Right lobe of liver (tissue), 4 donors: ENCODE measurements at regions not wholly inside any gene's neighbourhood (a gene's known extent, or its start where the extent isn't known, plus 50 kb on each side); places are given as distances from the start of the nearest gene placed in this dataset.
"Not testable (repeated sequence)": the region's sequence is repeated elsewhere in the genome, so short reads cannot be mapped to it uniquely, and the experiment has no call there.

Source experiments
- CTCF ChIP-seq, 4 donors: fragments of 200-600 bp in 3 of 4; fragments of 450-650 bp in 1 of 4; IDR thresholded peaks; one replicate each; pipeline versions ENCODE4 v1.5.1 to v1.8.0; 2016 to 2022; ENCODE audit warnings: antibody characterized with exemption in 4 of 4, mild to moderate bottlenecking in 2 of 4
- POLR2A ChIP-seq: fragments of 450-650 bp; IDR thresholded peaks from one replicate; pipeline ENCODE4 v1.6.1; 2017; ENCODE audit warnings: antibody characterized with exemption, mild to moderate bottlenecking
- donor health status: DM: no; HTN: no; CAD: no.
- donor health status: DM: no; HTN: no; CAD: no.
- donor health status: DM: no; HTN: yes; CAD: no.

DNA sequence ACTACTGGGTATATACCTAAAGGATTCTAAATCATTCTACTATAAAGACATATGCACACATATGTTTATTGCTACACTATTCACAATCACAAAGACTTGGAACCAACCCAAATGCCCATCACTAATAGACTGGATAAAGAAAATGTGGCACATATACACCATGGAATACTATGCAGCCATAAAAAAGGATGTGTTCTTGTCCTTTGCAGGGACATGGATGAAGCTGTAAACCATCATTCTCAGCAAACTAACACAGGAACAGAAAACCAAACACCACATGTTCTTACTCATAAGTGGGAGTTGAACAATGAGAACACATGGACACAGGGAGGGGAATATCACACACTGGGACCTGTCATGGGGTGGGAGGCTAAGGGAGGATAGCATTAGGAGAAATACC is 249.0 kb downstream of the SLCO4C1 start:
- TF ChIP-seq CTCF (IDR thresholded peaks at IDR 0.05); POLR2A: not testable (repeated sequence)
